Peyer's patch (tissue), 4 donors: ENCODE measurements at regions not wholly inside any gene's neighbourhood (a gene's known extent, or its start where the extent isn't known, plus 50 kb on each side); places are given as distances from the start of the nearest gene placed in this dataset.

Source experiments
- POLR2A ChIP-seq, 2 donors: fragments of 450-650 bp; IDR thresholded peaks; one replicate each; pipeline ENCODE4 v1.5.1; 2017; ENCODE audit warnings: antibody characterized with exemption in 2 of 2, mild to moderate bottlenecking in 2 of 2, moderate library complexity in 2 of 2
- TF ChIP-seq, protein P1 (sequence below), 6 experiments: fragments of 450-650 bp in 4 of 6; fragments of 200-600 bp in 2 of 6; sonication (generic) in 1 of 6; IDR thresholded peaks; one replicate each; pipeline ENCODE4 v1.5.1; 2017 to 2019; ENCODE audit warnings: antibody characterized with exemption in 6 of 6, mild to moderate bottlenecking in 3 of 6, moderate library complexity in 1 of 6

DNA sequence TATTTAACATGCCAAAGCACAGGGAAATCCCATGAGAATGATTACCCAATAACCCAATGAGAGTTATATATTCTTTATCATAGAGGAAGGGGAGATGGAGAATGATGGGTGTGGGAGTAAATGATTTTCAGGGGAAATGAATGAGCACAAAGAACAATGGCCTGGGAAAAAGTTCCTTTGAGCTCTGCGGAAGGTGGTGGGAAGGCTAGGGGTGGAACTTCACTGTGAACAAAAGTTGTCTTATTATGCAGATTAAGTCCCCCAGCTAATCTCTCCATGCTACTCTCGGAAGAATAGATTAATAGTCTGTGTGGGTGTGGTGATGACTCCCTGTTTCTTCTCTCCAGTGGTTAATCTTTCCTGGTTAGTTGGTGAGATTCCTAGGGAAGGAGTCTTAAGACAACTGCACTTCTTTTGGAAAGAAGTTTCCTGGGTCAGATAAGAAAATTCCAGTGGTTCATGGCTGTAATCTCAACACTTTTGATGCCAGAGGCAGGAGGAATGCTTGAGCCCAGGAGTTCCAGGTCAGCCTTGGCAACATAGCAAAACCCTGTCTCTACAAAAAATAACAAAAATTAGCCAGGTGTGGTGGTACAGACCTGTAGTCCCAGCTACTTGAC lies 71.6 kb downstream of the DNTTIP2 start:
- TF ChIP-seq, protein P1, sequence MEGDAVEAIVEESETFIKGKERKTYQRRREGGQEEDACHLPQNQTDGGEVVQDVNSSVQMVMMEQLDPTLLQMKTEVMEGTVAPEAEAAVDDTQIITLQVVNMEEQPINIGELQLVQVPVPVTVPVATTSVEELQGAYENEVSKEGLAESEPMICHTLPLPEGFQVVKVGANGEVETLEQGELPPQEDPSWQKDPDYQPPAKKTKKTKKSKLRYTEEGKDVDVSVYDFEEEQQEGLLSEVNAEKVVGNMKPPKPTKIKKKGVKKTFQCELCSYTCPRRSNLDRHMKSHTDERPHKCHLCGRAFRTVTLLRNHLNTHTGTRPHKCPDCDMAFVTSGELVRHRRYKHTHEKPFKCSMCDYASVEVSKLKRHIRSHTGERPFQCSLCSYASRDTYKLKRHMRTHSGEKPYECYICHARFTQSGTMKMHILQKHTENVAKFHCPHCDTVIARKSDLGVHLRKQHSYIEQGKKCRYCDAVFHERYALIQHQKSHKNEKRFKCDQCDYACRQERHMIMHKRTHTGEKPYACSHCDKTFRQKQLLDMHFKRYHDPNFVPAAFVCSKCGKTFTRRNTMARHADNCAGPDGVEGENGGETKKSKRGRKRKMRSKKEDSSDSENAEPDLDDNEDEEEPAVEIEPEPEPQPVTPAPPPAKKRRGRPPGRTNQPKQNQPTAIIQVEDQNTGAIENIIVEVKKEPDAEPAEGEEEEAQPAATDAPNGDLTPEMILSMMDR (IDR thresholded peaks at IDR 0.05), result no peak
- TF ChIP-seq POLR2A (IDR thresholded peaks at IDR 0.05), result no peak
